Breast epithelium (tissue), 4 donors: ENCODE measurements at regions not wholly inside any gene's neighbourhood (a gene's known extent, or its start where the extent isn't known, plus 50 kb on each side); places are given as distances from the start of the nearest gene placed in this dataset.

Experiments used
- DNase-seq, 2 donors: peaks; one replicate each; pipeline ENCODE4 v3.0.0-alpha.2; 2019; ENCODE audit warnings: low spot score in 2 of 2
- H3K27ac ChIP-seq, 2 donors: fragments of 200-600 bp; sonication (generic) in 1 of 2; one replicate each; pipeline ENCODE4 v1.5.1; 2016 to 2019; ENCODE audit warnings: mild to moderate bottlenecking in 1 of 2
- H3K27me3 ChIP-seq, 2 donors: fragments of 200-600 bp; sonication (generic) in 1 of 2; one replicate each; pipeline versions ENCODE4 v1.5.1 to v1.6.0; 2017 to 2019; ENCODE audit warnings: control low read depth in 1 of 2, mild to moderate bottlenecking in 1 of 2
- H3K36me3 ChIP-seq: fragments of 200-600 bp; one replicate; pipeline ENCODE4 v1.5.1; 2019
- H3K4me1 ChIP-seq, 2 donors: fragments of 200-600 bp; sonication (generic); one replicate each; pipeline ENCODE4 v1.5.1; 2016 to 2019; ENCODE audit warnings: control low read depth in 1 of 2
- H3K4me3 ChIP-seq, 3 donors: fragments of 200-600 bp; sonication (generic); 1 replicate in 2 of 3; 2 replicates in 1 of 3; pipeline ENCODE4 v1.5.1; 2016 to 2019; ENCODE audit warnings: mild to moderate bottlenecking in 3 of 3, moderate library complexity in 2 of 3
- H3K9me3 ChIP-seq, 2 donors: fragments of 200-600 bp; sonication (generic) in 1 of 2; one replicate each; pipeline ENCODE4 v1.5.1; 2016 to 2019; ENCODE audit warnings: control low read depth in 1 of 2
- POLR2A ChIP-seq: fragments of 450-650 bp; IDR thresholded peaks from one replicate; pipeline ENCODE4 v1.6.1; 2016; ENCODE audit warnings: antibody characterized with exemption, mild to moderate bottlenecking, moderate library complexity
- POLR2AphosphoS5 ChIP-seq, 3 donors: sonication (generic); formaldehyde crosslinking; IDR thresholded peaks; one replicate each; pipeline ENCODE4 v1.6.1; 2017; ENCODE audit warnings: antibody characterized with exemption in 3 of 3
- intact Hi-C: fragments of 100-400 bp; cut with DNase I; formaldehyde crosslinking; loops from one replicate; pipeline ENCODE4 v1.15.1; 2023; ENCODE audit warnings: low total_unique reads
- TF ChIP-seq, protein P1 (sequence below), 3 donors: fragments of 450-650 bp; IDR thresholded peaks; one replicate each; pipeline ENCODE4 v1.5.1; 2016 to 2017; ENCODE audit warnings: antibody characterized with exemption in 3 of 3, mild to moderate bottlenecking in 3 of 3, moderate library complexity in 3 of 3

DNA sequence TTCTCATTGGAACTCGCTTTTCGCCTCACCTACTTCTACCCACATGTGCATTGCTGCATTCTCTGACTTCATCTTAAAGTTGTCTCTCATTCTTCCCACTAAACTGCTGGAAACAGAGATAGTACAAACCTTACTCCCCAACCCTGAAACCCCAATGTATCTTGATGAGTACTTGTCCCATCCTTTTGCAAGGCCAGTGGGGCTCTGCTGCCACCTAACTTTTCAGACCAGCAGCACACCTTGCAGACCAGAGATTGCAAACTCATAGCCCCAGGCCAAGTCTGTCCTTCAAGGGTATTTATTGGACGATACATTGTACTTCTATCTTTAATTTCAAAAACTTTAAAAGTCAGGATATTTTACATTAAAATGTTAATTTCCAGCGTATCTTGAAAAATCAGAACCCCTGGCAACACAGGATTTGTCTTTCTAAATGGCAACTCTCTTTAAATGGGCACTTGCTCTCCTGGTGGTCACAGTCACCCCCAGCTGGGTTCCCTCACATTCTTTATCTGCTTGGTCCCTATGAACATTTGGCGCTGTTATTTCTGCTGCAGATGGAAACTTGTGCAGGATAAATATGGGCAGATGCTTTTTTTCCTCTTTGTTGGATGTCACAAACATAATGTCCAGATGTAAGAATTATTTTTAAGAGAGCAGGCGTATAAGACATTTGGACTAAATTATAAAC, 83.9 kb downstream of the SOD2 start:
- DNase-seq: no peak
- intact Hi-C loops: no loop called here
- H3K27me3 ChIP-seq: no peaks in the 10 kb centered on the region
- H3K36me3 ChIP-seq: no peaks in the 10 kb centered on the region
- no peak overlapping the region for H3K27ac ChIP-seq
- H3K4me1 ChIP-seq: no peaks in the 10 kb centered on the region
- H3K9me3 ChIP-seq: peaks cover 0 to 6% of the 10 kb centered on the region in 2 donors
- TF ChIP-seq POLR2AphosphoS5 (IDR thresholded peaks at IDR 0.05) (no peak), POLR2A (no peak)
- TF ChIP-seq, protein P1, sequence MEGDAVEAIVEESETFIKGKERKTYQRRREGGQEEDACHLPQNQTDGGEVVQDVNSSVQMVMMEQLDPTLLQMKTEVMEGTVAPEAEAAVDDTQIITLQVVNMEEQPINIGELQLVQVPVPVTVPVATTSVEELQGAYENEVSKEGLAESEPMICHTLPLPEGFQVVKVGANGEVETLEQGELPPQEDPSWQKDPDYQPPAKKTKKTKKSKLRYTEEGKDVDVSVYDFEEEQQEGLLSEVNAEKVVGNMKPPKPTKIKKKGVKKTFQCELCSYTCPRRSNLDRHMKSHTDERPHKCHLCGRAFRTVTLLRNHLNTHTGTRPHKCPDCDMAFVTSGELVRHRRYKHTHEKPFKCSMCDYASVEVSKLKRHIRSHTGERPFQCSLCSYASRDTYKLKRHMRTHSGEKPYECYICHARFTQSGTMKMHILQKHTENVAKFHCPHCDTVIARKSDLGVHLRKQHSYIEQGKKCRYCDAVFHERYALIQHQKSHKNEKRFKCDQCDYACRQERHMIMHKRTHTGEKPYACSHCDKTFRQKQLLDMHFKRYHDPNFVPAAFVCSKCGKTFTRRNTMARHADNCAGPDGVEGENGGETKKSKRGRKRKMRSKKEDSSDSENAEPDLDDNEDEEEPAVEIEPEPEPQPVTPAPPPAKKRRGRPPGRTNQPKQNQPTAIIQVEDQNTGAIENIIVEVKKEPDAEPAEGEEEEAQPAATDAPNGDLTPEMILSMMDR (IDR thresholded peaks at IDR 0.05): no peak
- no peak overlapping the region for H3K4me3 ChIP-seq

DNA sequence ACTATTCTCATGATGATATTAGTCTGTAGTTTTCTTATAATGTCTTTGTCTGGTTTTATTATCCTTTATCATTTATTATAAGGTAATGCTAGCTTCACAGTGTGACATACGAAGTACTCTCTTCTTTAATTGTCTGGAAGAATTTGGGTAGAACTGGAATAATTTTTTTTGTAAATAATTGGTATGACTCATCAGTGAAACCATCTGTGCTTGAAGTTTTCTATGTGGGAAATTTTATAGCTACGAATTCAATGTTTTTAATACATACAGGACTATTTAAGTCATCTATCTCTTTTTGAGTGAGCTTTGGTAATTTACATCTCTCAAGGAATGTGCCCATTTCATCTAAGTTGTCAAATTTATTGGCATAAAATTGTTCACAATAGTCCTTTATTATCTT, 86.3 kb downstream of the SOD2 start:
- intact Hi-C loops: no loop called here
- Histone ChIP-seq H3K4me1 (no peaks in the 10 kb centered on the region), H3K27ac (no peak overlapping the region), H3K27me3 (no peaks in the 10 kb centered on the region), H3K9me3 (peaks cover 0 to 5% of the 10 kb centered on the region in 2 donors), H3K36me3 (no peaks in the 10 kb centered on the region), H3K4me3 (no peak overlapping the region)
- no peak for DNase-seq
- TF ChIP-seq, protein P1 (IDR thresholded peaks at IDR 0.05): no peak
- TF ChIP-seq POLR2AphosphoS5 (IDR thresholded peaks at IDR 0.05) (no peak), POLR2A (no peak)

DNA sequence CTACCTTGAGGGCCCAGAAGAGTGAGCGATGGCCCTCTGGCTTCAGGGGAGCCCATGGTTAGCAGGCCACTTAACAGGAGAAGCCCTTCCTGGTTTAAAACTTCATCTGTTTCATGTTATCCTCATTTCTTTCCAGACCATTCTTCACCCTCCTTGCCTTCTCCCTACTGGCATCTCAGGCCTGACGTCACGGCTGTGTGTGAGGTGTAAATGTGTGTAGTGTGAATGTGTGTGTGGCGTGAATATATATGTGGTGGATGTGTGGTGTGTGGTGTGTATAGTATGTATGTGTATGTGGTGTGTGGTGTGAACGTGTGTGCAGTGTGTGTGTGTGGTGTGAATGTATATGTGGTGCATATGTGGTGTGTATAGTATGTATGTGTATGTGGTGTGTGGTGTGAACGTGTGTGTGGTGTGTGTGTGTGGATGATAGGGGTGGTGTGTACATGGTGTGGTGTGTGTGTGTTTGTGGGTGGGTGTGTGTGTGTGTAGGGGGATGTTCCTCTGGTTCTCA, 88.5 kb downstream of the SOD2 start:
- TF ChIP-seq POLR2A: no peak
- TF ChIP-seq, protein P1 (IDR thresholded peaks at IDR 0.05): no peak
- TF ChIP-seq POLR2AphosphoS5 (IDR thresholded peaks at IDR 0.05): no peak

DNA sequence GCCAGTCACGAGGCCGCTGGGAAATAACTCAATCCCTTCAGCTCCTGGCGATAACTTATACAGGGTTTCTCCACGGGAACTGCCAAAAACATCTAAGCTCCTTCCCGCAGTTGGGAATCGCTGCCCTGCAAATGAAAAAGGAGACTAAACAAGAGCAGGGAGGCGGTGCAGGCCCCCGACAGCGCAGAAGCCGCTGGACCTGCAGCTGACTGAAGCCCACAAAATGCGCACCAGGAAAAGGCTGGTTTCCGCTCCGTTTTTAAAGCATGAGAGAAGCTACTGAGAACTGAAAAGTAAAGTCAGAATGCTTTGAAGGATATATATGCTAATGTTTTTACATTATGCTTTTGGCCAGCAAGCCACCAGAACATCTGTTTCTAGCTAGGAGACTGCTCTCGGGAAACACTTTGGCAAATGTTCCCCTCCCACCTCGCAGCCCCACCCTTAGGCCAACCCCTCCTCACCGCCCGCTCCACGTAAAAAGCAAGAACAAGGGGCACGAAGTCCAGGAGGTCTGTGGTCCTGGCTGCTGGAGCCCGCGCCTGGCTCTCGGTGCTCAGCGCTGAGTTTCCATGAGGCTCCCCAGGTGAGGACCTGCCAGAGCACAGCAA, 90.5 kb downstream of the SOD2 start:
- no peak overlapping the region for H3K27ac ChIP-seq
- DNase-seq: no peak
- H3K9me3 ChIP-seq: no peaks in the 10 kb centered on the region
- intact Hi-C loops: no loop called here
- no peak overlapping the region for H3K4me3 ChIP-seq
- TF ChIP-seq, protein P1 (IDR thresholded peaks at IDR 0.05): no peak
- TF ChIP-seq POLR2AphosphoS5 (IDR thresholded peaks at IDR 0.05) (no peak), POLR2A (no peak)
- no peaks in the 10 kb centered on the region for H3K27me3 ChIP-seq
- H3K4me1 ChIP-seq: no peaks in the 10 kb centered on the region
- H3K36me3 ChIP-seq: no peaks in the 10 kb centered on the region

More for the DNA sequence above, 88.5 kb downstream of the SOD2 start:
- intact Hi-C loops: no loop called here
- H3K27me3 ChIP-seq: no peaks in the 10 kb centered on the region
- no peaks in the 10 kb centered on the region for H3K4me1 ChIP-seq
- no peaks in the 10 kb centered on the region for H3K36me3 ChIP-seq
- DNase-seq: no peak
- H3K4me3 ChIP-seq: no peak overlapping the region
- peaks cover 0 to 5% of the 10 kb centered on the region in 2 donors for H3K9me3 ChIP-seq
- H3K27ac ChIP-seq: no peak overlapping the region

DNA sequence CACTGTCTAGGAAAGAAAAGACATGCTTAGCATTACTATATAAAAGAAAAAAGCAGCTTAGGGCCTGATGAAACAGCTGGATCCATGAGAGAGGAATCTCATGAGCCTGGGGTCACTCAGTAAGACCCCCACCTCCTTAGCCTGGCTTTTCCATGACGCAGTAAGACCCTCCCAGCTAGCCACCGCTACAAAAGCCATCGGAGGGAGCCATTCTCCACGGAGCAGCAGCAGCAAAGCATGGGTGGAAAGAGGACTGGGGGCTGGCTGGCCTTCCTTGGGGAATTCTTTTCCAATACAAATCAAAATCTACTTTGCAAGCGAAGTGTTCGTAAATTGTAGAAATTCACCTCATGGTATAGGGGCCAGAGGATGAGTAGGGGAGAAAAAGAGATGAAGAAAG, 91.8 kb downstream of the SOD2 start:
- Histone ChIP-seq H3K9me3 (no peaks in the 10 kb centered on the region), H3K4me1 (no peaks in the 10 kb centered on the region), H3K27me3 (no peaks in the 10 kb centered on the region), H3K27ac (no peak overlapping the region), H3K36me3 (no peaks in the 10 kb centered on the region), H3K4me3 (no peak overlapping the region)
- intact Hi-C loops: no loop called here
- TF ChIP-seq POLR2AphosphoS5 (IDR thresholded peaks at IDR 0.05) (no peak), POLR2A (no peak)
- TF ChIP-seq, protein P1 (IDR thresholded peaks at IDR 0.05): no peak
- DNase-seq: no peak
